Peyer's patch (tissue), 4 donors: ENCODE measurements at regions not wholly inside any gene's neighbourhood (a gene's known extent, or its start where the extent isn't known, plus 50 kb on each side); places are given as distances from the start of the nearest gene placed in this dataset.

Source experiments
- CTCF ChIP-seq, 6 experiments: fragments of 450-650 bp in 4 of 6; fragments of 200-600 bp in 2 of 6; sonication (generic) in 1 of 6; IDR thresholded peaks; one replicate each; pipeline ENCODE4 v1.5.1; 2017 to 2019; ENCODE audit warnings: antibody characterized with exemption in 6 of 6, mild to moderate bottlenecking in 3 of 6, moderate library complexity in 1 of 6
- POLR2A ChIP-seq, 2 donors: fragments of 450-650 bp; IDR thresholded peaks; one replicate each; pipeline ENCODE4 v1.5.1; 2017; ENCODE audit warnings: antibody characterized with exemption in 2 of 2, mild to moderate bottlenecking in 2 of 2, moderate library complexity in 2 of 2

DNA sequence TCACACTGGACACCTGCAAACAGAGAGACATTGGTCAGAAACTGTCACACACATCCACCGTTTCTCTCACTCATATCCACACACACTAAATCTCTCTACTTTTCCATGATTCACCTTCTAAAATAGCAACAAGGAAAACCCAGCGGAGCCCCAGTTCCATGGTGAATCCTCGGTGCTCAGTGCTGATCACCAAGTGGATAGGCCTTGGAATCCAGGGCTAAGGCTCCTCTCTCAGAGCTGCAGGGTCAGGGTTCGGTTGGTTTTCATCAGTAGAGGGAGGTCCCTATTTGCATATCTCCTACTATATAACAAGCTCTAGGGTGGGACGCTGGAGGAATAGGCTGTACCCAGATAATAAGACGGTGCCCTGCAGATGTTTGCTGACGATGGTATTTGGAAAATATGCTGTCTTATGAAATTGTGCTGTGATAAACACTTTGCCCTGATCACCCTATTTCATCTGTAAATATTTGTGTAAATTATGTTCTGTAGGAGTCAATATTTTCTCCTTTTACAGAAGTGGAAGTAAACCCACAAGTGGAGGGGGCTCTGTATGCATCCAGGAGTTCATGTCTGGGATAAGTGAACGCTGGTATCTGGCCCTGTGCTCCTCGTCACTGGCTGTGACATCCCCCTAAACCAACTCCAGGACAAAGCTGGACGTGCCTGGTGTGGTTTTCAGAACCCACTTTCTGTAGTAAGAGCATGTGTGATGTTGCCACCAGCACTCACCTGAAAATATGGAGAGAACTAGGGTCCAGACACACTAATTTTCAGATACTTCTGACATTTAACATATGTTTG lies 709.2 kb downstream of the TMEM121 start:
- TF ChIP-seq CTCF (IDR thresholded peaks at IDR 0.05) (no peak), POLR2A (IDR thresholded peaks at IDR 0.05) (no peak)
